ENCODE measurements at regions not wholly inside any gene's neighbourhood (a gene's known extent, or its start where the extent isn't known, plus 50 kb on each side); places are given as distances from the start of the nearest gene placed in this dataset.
A peak's percentile ranks its signal among the peaks of the same experiment; 100 is the strongest.

GRCh38 chr14:85878874-85879273, 348.9 kb downstream of the FLRT2 start:
- Histone ChIP-seq H3K9me3 (ENCODE audit: control insufficient read depth, insufficient read depth, low read depth, low read length) (no peaks in the 10 kb centered on the region), H3K36me3 (ENCODE audit: control insufficient read depth, insufficient read depth, low read length) (no peaks in the 10 kb centered on the region), H3K4me1 (ENCODE audit: control insufficient read depth, insufficient read depth, low read length) (no peaks in the 10 kb centered on the region), H3K27me3 (ENCODE audit: control insufficient read depth, insufficient read depth, low read length) (no peaks in the 10 kb centered on the region), H3K27ac (ENCODE audit: low read length) (no peak overlapping the region), H3K4me3 (ENCODE audit: low read depth in 2 of 2, low read length in 2 of 2) (no peak overlapping the region)
- ChIA-PET POLR2A (no interaction called here), CTCF (no interaction called here)
- in situ Hi-C loops (cut with HindIII; ENCODE audit: low pct_unique_long_range_greater_than_20kb, low sequenced_read_pairs) (no loop called here), intact Hi-C loops (cut with micrococcal nuclease; ENCODE audit: unreplicated experiment) (no loop called here)
- BruUV-seq (replicated peaks), result no TSS peak
- ATAC-seq (no peak), DNase-seq (ENCODE audit: low read depth, low spot score) (no peak)
- TF ChIP-seq SIN3A (IDR thresholded peaks at IDR 0.05; ENCODE audit: borderline replicate concordance, insufficient read depth, low read depth, low read length), result no peak

DNA sequence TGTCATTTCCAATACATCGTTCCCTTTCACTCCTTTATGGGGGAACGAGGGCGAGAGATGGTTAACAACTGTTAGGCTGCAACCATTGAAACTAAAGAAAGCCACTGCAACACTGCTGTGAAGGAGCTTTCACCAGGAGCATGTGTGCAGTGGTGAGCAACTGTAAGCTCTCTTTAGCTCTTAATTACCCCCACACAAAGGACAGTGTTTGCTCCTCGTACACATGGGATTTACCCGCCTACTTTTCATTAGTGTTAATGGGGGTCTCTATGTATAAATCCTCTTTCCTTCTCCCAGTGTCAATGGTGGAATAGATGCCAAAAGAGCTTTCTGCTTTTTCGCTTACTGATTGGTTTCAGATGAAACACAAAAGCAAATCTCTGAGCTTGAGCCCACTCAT, 343.1 kb downstream of the FLRT2 start:
- no peak overlapping the region for H3K4me3 ChIP-seq (ENCODE audit: low read depth in 2 of 2, low read length in 2 of 2)
- H3K4me1 ChIP-seq (ENCODE audit: control insufficient read depth, insufficient read depth, low read length), result no peaks in the 10 kb centered on the region
- no peaks in the 10 kb centered on the region for H3K9me3 ChIP-seq (ENCODE audit: control insufficient read depth, insufficient read depth, low read depth, low read length)
- POLR2A ChIA-PET, result no interaction called here
- in situ Hi-C loops (cut with HindIII; ENCODE audit: low pct_unique_long_range_greater_than_20kb, low sequenced_read_pairs) (no loop called here), intact Hi-C loops (cut with micrococcal nuclease; ENCODE audit: unreplicated experiment) (no loop called here)
- H3K27me3 ChIP-seq (ENCODE audit: control insufficient read depth, insufficient read depth, low read length), result no peaks in the 10 kb centered on the region
- CTCF ChIA-PET, result no interaction called here
- DNase-seq (ENCODE audit: low read depth, low spot score), result no peak
- no TSS peak for BruUV-seq (replicated peaks)
- no peak for ATAC-seq
- TF ChIP-seq POLR2AphosphoS5 (IDR thresholded peaks at IDR 0.05; ENCODE audit: low read depth, low read length) (no peak), TCF7L2 (IDR thresholded peaks at IDR 0.05; ENCODE audit: low read depth, low read length) (no peak), REST (IDR thresholded peaks at IDR 0.05; ENCODE audit: insufficient read depth in 1 of 2, low read depth in 2 of 2, low read length in 1 of 2) (no peak), SIN3A (IDR thresholded peaks at IDR 0.05; ENCODE audit: borderline replicate concordance, insufficient read depth, low read depth, low read length) (no peak)
- TF ChIP-seq, protein P1, sequence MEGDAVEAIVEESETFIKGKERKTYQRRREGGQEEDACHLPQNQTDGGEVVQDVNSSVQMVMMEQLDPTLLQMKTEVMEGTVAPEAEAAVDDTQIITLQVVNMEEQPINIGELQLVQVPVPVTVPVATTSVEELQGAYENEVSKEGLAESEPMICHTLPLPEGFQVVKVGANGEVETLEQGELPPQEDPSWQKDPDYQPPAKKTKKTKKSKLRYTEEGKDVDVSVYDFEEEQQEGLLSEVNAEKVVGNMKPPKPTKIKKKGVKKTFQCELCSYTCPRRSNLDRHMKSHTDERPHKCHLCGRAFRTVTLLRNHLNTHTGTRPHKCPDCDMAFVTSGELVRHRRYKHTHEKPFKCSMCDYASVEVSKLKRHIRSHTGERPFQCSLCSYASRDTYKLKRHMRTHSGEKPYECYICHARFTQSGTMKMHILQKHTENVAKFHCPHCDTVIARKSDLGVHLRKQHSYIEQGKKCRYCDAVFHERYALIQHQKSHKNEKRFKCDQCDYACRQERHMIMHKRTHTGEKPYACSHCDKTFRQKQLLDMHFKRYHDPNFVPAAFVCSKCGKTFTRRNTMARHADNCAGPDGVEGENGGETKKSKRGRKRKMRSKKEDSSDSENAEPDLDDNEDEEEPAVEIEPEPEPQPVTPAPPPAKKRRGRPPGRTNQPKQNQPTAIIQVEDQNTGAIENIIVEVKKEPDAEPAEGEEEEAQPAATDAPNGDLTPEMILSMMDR (IDR thresholded peaks at IDR 0.05), result no peak
- no peaks in the 10 kb centered on the region for H3K36me3 ChIP-seq (ENCODE audit: control insufficient read depth, insufficient read depth, low read length)
- no peak overlapping the region for H3K27ac ChIP-seq (ENCODE audit: low read length)

- ChIA-PET CTCF (no interaction called here), POLR2A (no interaction called here)
- Histone ChIP-seq H3K4me3 (ENCODE audit: low read depth in 2 of 2, low read length in 2 of 2) (no peak overlapping the region), H3K27me3 (ENCODE audit: control insufficient read depth, insufficient read depth, low read length) (no peaks in the 10 kb centered on the region), H3K9me3 (ENCODE audit: control insufficient read depth, insufficient read depth, low read depth, low read length) (no peaks in the 10 kb centered on the region), H3K4me1 (ENCODE audit: control insufficient read depth, insufficient read depth, low read length) (no peaks in the 10 kb centered on the region), H3K36me3 (ENCODE audit: control insufficient read depth, insufficient read depth, low read length) (no peaks in the 10 kb centered on the region), H3K27ac (ENCODE audit: low read length) (no peak overlapping the region)
- intact Hi-C loops (cut with micrococcal nuclease; ENCODE audit: unreplicated experiment), result no loop called here
- in situ Hi-C loops (cut with HindIII; ENCODE audit: low pct_unique_long_range_greater_than_20kb, low sequenced_read_pairs), result no loop called here
- DNase-seq (ENCODE audit: low read depth, low spot score) (no peak), ATAC-seq (no peak)
- no peak for TF ChIP-seq TCF7L2 (IDR thresholded peaks at IDR 0.05; ENCODE audit: low read depth, low read length)
- TF ChIP-seq POLR2AphosphoS5 (IDR thresholded peaks at IDR 0.05; ENCODE audit: low read depth, low read length), result no peak
- no peak for TF ChIP-seq REST (IDR thresholded peaks at IDR 0.05; ENCODE audit: insufficient read depth in 1 of 2, low read depth in 2 of 2, low read length in 1 of 2)
- TF ChIP-seq, protein P1 (IDR thresholded peaks at IDR 0.05), result peak; percentile 27
- no TSS peak for BruUV-seq (replicated peaks)
These were observed 337.5 kb downstream of the FLRT2 start for GRCh38 chr14:85867450-85867849.

All from Panc1 (cell line).